ENCODE measurements at regions not wholly inside any gene's neighbourhood (a gene's known extent, or its start where the extent isn't known, plus 50 kb on each side); places are given as distances from the start of the nearest gene placed in this dataset.

DNA sequence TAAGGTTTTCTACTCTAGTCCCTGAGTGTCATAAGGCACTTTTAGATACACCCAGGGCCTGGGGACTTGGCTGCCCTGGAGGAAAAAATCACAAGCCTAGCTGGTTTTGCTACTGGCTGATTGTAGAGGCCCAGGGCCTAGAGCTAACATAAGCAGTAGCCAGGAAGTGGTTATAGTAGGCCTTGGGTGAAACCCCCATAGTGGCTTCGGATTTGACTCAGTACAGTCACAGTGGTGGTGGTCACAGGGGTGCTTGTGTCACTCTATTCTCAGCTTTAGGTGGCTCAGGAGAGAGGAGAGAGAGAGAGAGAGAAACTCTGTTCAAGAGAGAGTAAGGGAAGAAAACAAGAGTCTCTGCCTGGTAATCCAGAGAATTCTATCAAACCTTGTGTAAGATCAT lies 194.5 kb upstream of the EDA2R start:
- H2BK120ac ChIP-seq (ENCODE audit: low read depth, low read length) = no peak overlapping the region
- TF ChIP-seq RFX5 (IDR thresholded peaks at IDR 0.05; ENCODE audit: low read depth, low read length) = no peak
- TF ChIP-seq NFE2L2 (IDR thresholded peaks at IDR 0.05; ENCODE audit: low read depth, low read length) = no peak
- no peak for TF ChIP-seq MXI1 (IDR thresholded peaks at IDR 0.05; ENCODE audit: borderline replicate concordance, low read depth, low read length)
- TF ChIP-seq RAD21 (IDR thresholded peaks at IDR 0.05; ENCODE audit: low read length) = no peak
- no peak for TF ChIP-seq FOS (IDR thresholded peaks at IDR 0.05; ENCODE audit: low read depth, low read length)
- TF ChIP-seq, protein P1, sequence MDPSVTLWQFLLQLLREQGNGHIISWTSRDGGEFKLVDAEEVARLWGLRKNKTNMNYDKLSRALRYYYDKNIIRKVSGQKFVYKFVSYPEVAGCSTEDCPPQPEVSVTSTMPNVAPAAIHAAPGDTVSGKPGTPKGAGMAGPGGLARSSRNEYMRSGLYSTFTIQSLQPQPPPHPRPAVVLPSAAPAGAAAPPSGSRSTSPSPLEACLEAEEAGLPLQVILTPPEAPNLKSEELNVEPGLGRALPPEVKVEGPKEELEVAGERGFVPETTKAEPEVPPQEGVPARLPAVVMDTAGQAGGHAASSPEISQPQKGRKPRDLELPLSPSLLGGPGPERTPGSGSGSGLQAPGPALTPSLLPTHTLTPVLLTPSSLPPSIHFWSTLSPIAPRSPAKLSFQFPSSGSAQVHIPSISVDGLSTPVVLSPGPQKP (IDR thresholded peaks at IDR 0.05; ENCODE audit: borderline replicate concordance, low read depth, low read length) = no peak
- TF ChIP-seq, protein P2, sequence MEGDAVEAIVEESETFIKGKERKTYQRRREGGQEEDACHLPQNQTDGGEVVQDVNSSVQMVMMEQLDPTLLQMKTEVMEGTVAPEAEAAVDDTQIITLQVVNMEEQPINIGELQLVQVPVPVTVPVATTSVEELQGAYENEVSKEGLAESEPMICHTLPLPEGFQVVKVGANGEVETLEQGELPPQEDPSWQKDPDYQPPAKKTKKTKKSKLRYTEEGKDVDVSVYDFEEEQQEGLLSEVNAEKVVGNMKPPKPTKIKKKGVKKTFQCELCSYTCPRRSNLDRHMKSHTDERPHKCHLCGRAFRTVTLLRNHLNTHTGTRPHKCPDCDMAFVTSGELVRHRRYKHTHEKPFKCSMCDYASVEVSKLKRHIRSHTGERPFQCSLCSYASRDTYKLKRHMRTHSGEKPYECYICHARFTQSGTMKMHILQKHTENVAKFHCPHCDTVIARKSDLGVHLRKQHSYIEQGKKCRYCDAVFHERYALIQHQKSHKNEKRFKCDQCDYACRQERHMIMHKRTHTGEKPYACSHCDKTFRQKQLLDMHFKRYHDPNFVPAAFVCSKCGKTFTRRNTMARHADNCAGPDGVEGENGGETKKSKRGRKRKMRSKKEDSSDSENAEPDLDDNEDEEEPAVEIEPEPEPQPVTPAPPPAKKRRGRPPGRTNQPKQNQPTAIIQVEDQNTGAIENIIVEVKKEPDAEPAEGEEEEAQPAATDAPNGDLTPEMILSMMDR (conservative IDR thresholded peaks at IDR 0.05; ENCODE audit: low read depth, low read length) = no peak
- TF ChIP-seq BHLHE40 (IDR thresholded peaks at IDR 0.05; ENCODE audit: low read depth, low read length) = no peak
- no peak for TF ChIP-seq CEBPB (IDR thresholded peaks at IDR 0.05; ENCODE audit: low read depth, low read length)
- DNase-seq = no peak
- no peak overlapping the region for H2BK15ac ChIP-seq (ENCODE audit: low read depth, low read length)
- H2BK20ac ChIP-seq (ENCODE audit: low read depth, low read length) = no peak overlapping the region
- in situ Hi-C loops (cut with MboI; ENCODE audit: low sequenced_read_pairs) (no loop called here), intact Hi-C loops (cut with micrococcal nuclease) (no loop called here), dilution Hi-C loops (cut with HindIII; ENCODE audit: low sequenced_read_pairs, unreplicated experiment) (no loop called here)
- H3K9me3 ChIP-seq (ENCODE audit: control insufficient read depth, insufficient read depth, low read length) = peaks cover 6% of the 10 kb centered on the region; the same call in 1 of the 2 replicates
- H3K4me3 ChIP-seq (ENCODE audit: insufficient read depth, low read depth, low read length) = no peak overlapping the region
- H3K9me1 ChIP-seq (ENCODE audit: insufficient read depth, low read length) = no peaks in the 10 kb centered on the region
- ChIA-PET CTCF (no interaction called here), POLR2A (ENCODE audit: unreplicated experiment) (no interaction called here)
- H3K56ac ChIP-seq (ENCODE audit: extremely low read depth, insufficient read depth, low read length) = no peak overlapping the region
- no peak for ATAC-seq (ENCODE audit: low read depth)
- no peak overlapping the region for H2AFZ ChIP-seq (replicated peaks; ENCODE audit: low read length, poor library complexity)
- H3K36me3 ChIP-seq (ENCODE audit: control insufficient read depth, insufficient read depth, low read length) = no peaks in the 10 kb centered on the region
- no peaks in the 10 kb centered on the region for H4K20me1 ChIP-seq (ENCODE audit: insufficient read depth, low read length)
- H4K5ac ChIP-seq (ENCODE audit: low read depth, low read length) = no peak overlapping the region
- no CpG with 5 or more reads among the region's 1 CpG for WGBS, 2 experiments (ENCODE audit: extremely low coverage in 2 of 2, insufficient read length in 1 of 2)
- no peak overlapping the region for H3K14ac ChIP-seq (replicated peaks; ENCODE audit: low read depth, low read length)
- H3K23ac ChIP-seq (ENCODE audit: low read depth, low read length) = no peak overlapping the region
- no peak overlapping the region for H2AK5ac ChIP-seq (ENCODE audit: low read depth, low read length)
- H3K27me3 ChIP-seq (ENCODE audit: control insufficient read depth, insufficient read depth, low read length) = no peaks in the 10 kb centered on the region
- H3K4me2 ChIP-seq (ENCODE audit: low read depth, low read length) = no peak overlapping the region
- H3K4ac ChIP-seq (ENCODE audit: low read depth, low read length) = no peak overlapping the region
- no peak overlapping the region for H4K8ac ChIP-seq (ENCODE audit: low read depth in 2 of 2, low read length in 2 of 2)
- H3K18ac ChIP-seq (ENCODE audit: low read depth, low read length) = no peak overlapping the region
- H2AK9ac ChIP-seq (replicated peaks; ENCODE audit: low read depth, low read length, poor library complexity) = no peak overlapping the region
- no peaks in the 10 kb centered on the region for H3K79me1 ChIP-seq (ENCODE audit: low read depth in 1 of 2, low read length in 2 of 2)
- H3K27ac ChIP-seq (ENCODE audit: insufficient read depth, low read length) = no peak overlapping the region
- H3K4me1 ChIP-seq (ENCODE audit: control insufficient read depth, insufficient read depth, low read length) = no peaks in the 10 kb centered on the region
- no peak overlapping the region for H3K9ac ChIP-seq (ENCODE audit: low read depth, low read length)
- no peak overlapping the region for H4K91ac ChIP-seq (ENCODE audit: insufficient read depth, low read depth, low read length)
- no TSS peak for BruUV-seq (replicated peaks)
- H2BK5ac ChIP-seq (ENCODE audit: low read depth, low read length, poor library complexity, severe bottlenecking) = no peak overlapping the region
